ENCODE measurements at regions not wholly inside any gene's neighbourhood (a gene's known extent, or its start where the extent isn't known, plus 50 kb on each side); places are given as distances from the start of the nearest gene placed in this dataset.

DNA sequence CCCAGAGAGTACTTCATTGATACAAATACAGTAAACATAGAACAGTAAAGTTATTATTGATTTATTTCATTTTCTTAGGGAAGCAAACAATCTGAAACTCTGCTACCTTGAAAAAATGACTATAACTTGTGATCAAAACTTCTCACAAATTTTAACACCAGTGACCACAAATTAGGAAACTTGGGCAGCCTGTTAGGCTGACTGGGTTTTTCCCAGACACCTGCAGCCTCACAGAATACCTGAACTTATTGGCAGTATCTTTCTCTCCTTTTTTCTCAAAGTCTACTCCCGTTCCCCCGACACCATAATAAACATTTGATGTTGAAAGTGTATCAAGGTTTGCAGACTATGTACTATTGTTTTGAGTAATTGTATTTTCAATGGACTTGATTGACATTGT lies 360.5 kb downstream of the LMO7 start:
- Histone ChIP-seq H3K27ac (ENCODE audit: low read length) (no peak overlapping the region), H3K9me3 (ENCODE audit: control insufficient read depth in 1 of 2, low read length in 2 of 2) (no peaks in the 10 kb centered on the region), H3K4me3 (ENCODE audit: low read depth in 1 of 2, low read length in 2 of 2) (no peak overlapping the region)

DNA sequence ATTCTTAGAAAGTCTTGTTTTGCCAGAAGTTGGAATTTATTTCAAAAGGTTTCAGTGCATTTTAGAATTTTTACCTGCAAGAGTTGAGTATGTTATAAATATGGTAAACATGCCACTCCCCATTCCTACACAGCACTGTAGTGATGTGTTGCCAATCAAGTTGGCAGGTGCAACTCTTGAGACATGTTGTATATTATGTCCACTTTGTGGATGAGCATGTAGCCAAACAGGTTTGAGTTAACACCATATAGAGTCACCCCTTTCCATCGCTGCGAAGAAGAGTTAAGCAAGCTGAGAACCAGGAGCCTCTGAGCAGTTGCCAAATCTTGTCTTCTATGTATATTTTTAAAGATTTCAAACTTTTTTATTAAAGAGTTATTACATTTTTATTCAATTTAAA lies 359.8 kb downstream of the LMO7 start:
- Histone ChIP-seq H3K27ac (ENCODE audit: low read length) (no peak overlapping the region), H3K36me3 (ENCODE audit: control insufficient read depth in 1 of 2, insufficient read depth in 2 of 2, low read length in 2 of 2) (no peaks in the 10 kb centered on the region), H3K4me1 (ENCODE audit: control insufficient read depth in 1 of 2, insufficient read depth in 2 of 2, low read length in 2 of 2) (no peaks in the 10 kb centered on the region), H3K4me3 (ENCODE audit: low read depth in 1 of 2, low read length in 2 of 2) (no peak overlapping the region), H3K27me3 (ENCODE audit: low read depth, low read length) (no peaks in the 10 kb centered on the region), H3K9me3 (ENCODE audit: control insufficient read depth in 1 of 2, low read length in 2 of 2) (no peaks in the 10 kb centered on the region)

More for the DNA sequence above, 360.5 kb downstream of the LMO7 start:
- no peaks in the 10 kb centered on the region for H3K36me3 ChIP-seq (ENCODE audit: control insufficient read depth in 1 of 2, insufficient read depth in 2 of 2, low read length in 2 of 2)
- no peaks in the 10 kb centered on the region for H3K27me3 ChIP-seq (ENCODE audit: low read depth, low read length)
- H3K4me1 ChIP-seq (ENCODE audit: control insufficient read depth in 1 of 2, insufficient read depth in 2 of 2, low read length in 2 of 2), result no peaks in the 10 kb centered on the region

DNA sequence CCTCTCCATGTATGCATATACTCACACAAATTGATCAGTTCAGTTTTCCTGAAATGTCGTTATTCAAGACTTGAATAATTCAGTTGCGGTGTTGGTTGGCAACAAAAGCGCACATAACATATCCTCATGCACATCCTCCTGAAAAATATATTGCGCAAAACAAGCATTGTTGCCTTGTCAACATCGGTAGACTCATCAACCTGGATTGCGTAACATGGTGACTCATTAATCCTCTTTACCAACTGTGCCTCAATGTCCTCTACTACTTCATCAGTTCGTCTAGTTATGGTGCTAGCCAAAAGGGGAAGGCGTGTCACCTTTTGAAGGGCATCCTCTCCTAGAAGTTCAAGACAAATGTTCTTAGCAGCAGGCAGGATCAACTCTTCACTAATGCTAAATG lies 357.7 kb downstream of the LMO7 start:
- H3K9me3 ChIP-seq (ENCODE audit: control insufficient read depth in 1 of 2, low read length in 2 of 2), result peaks cover 0 to 2% of the 10 kb centered on the region in 2 donors
- H3K27me3 ChIP-seq (ENCODE audit: low read depth, low read length), result no peaks in the 10 kb centered on the region
- H3K36me3 ChIP-seq (ENCODE audit: control insufficient read depth in 1 of 2, insufficient read depth in 2 of 2, low read length in 2 of 2), result no peaks in the 10 kb centered on the region
- no peaks in the 10 kb centered on the region for H3K4me1 ChIP-seq (ENCODE audit: control insufficient read depth in 1 of 2, insufficient read depth in 2 of 2, low read length in 2 of 2)
- no peak overlapping the region for H3K4me3 ChIP-seq (ENCODE audit: low read depth in 1 of 2, low read length in 2 of 2)
- H3K27ac ChIP-seq (ENCODE audit: low read length), result no peak overlapping the region

DNA sequence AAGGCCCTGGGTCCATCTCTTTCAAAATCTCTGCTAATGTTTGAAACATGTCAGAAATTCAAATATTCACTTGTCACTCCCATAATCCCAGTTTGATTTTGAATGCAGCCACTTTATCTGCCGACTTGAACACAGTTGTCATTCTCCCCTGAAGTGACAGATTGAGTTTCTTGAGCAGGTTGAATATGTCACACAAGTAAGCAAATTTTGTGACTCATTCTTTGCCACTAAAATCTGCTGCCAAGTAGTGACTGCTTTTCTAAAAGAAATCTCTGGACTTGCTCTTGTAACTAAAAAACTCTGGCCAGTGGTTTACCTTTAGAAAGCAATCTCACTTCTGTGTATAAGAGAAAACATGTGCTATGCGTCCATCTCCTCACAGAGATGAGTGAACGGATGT lies 357.1 kb downstream of the LMO7 start:
- no peaks in the 10 kb centered on the region for H3K27me3 ChIP-seq (ENCODE audit: low read depth, low read length)
- no peaks in the 10 kb centered on the region for H3K4me1 ChIP-seq (ENCODE audit: control insufficient read depth in 1 of 2, insufficient read depth in 2 of 2, low read length in 2 of 2)
- peaks cover 0 to 2% of the 10 kb centered on the region in 2 donors for H3K9me3 ChIP-seq (ENCODE audit: control insufficient read depth in 1 of 2, low read length in 2 of 2)
- H3K36me3 ChIP-seq (ENCODE audit: control insufficient read depth in 1 of 2, insufficient read depth in 2 of 2, low read length in 2 of 2), result no peaks in the 10 kb centered on the region
- H3K4me3 ChIP-seq (ENCODE audit: low read depth in 1 of 2, low read length in 2 of 2), result no peak overlapping the region
- no peak overlapping the region for H3K27ac ChIP-seq (ENCODE audit: low read length)

DNA sequence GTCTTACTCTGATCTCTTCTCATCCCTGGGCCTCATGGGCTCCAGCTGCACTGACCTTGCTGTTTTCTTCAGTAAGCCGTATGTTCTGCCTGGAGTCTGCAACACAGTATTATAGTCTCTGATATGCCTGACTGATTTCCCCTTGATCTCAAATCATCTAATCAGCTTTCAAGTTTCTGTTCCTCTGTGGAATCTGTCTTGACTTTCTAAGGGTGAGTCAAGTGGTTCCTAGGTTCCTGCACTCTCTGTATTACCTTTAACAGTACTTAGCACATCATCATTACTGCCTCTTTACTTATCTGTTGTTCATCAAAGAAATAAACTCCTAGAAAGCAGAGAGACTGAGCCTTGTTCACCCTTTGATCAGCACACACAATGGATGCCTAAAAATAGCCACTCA lies 350.7 kb downstream of the LMO7 start:
- no peaks in the 10 kb centered on the region for H3K36me3 ChIP-seq (ENCODE audit: control insufficient read depth in 1 of 2, insufficient read depth in 2 of 2, low read length in 2 of 2)
- no peak overlapping the region for H3K27ac ChIP-seq (ENCODE audit: low read length)
- no peaks in the 10 kb centered on the region for H3K27me3 ChIP-seq (ENCODE audit: low read depth, low read length)
- H3K4me3 ChIP-seq (ENCODE audit: low read depth in 1 of 2, low read length in 2 of 2), result no peak overlapping the region
- no peaks in the 10 kb centered on the region for H3K4me1 ChIP-seq (ENCODE audit: control insufficient read depth in 1 of 2, insufficient read depth in 2 of 2, low read length in 2 of 2)
- H3K9me3 ChIP-seq (ENCODE audit: control insufficient read depth in 1 of 2, low read length in 2 of 2), result peaks cover 0 to 2% of the 10 kb centered on the region in 2 donors

DNA sequence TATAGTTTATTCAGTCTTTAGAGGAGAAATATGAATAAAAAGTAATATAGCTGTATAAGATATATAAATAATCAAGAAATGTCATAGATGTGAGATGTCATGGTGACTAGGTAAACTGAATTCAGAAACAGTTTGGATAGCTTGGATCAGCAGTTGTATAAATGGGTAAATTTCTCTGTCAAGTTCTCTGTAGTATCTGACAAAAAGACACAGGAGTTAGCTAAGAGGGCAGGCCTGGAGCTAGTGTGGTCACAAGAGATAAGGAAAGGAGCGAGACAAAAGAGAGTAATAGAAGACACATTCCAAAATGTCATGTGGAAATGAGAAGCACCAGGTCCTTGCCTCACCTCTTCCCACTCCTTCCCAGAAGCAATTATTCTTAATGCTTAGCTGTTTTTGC lies 349.0 kb downstream of the LMO7 start:
- Histone ChIP-seq H3K9me3 (ENCODE audit: control insufficient read depth in 1 of 2, low read length in 2 of 2) (peaks cover 0 to 2% of the 10 kb centered on the region in 2 donors), H3K27ac (ENCODE audit: low read length) (no peak overlapping the region), H3K36me3 (ENCODE audit: control insufficient read depth in 1 of 2, insufficient read depth in 2 of 2, low read length in 2 of 2) (no peaks in the 10 kb centered on the region), H3K4me3 (ENCODE audit: low read depth in 1 of 2, low read length in 2 of 2) (no peak overlapping the region), H3K27me3 (ENCODE audit: low read depth, low read length) (no peaks in the 10 kb centered on the region), H3K4me1 (ENCODE audit: control insufficient read depth in 1 of 2, insufficient read depth in 2 of 2, low read length in 2 of 2) (no peaks in the 10 kb centered on the region)

DNA sequence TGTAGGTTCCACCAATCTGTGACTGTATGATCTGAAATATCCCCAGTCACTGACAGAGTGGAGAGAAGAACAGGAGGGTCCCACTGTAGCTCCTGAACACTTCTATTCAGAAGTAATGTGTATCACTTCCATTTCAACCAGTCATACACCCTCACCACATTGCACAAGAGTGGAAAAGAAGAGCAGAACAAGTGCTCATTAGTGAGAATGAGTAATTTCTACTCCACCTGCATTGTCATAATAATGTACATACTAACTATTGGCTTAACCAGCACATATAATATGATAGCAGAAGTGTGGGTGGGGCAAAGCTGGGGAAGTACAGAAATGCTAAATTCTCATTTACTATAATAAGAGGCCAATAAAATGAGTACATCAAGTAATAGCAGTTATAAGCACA lies 342.7 kb downstream of the LMO7 start:
- Histone ChIP-seq H3K36me3 (ENCODE audit: control insufficient read depth in 1 of 2, insufficient read depth in 2 of 2, low read length in 2 of 2) (no peaks in the 10 kb centered on the region), H3K9me3 (ENCODE audit: control insufficient read depth in 1 of 2, low read length in 2 of 2) (no peaks in the 10 kb centered on the region), H3K4me1 (ENCODE audit: control insufficient read depth in 1 of 2, insufficient read depth in 2 of 2, low read length in 2 of 2) (no peaks in the 10 kb centered on the region), H3K27ac (ENCODE audit: low read length) (no peak overlapping the region), H3K27me3 (ENCODE audit: low read depth, low read length) (no peaks in the 10 kb centered on the region), H3K4me3 (ENCODE audit: low read depth in 1 of 2, low read length in 2 of 2) (no peak overlapping the region)

DNA sequence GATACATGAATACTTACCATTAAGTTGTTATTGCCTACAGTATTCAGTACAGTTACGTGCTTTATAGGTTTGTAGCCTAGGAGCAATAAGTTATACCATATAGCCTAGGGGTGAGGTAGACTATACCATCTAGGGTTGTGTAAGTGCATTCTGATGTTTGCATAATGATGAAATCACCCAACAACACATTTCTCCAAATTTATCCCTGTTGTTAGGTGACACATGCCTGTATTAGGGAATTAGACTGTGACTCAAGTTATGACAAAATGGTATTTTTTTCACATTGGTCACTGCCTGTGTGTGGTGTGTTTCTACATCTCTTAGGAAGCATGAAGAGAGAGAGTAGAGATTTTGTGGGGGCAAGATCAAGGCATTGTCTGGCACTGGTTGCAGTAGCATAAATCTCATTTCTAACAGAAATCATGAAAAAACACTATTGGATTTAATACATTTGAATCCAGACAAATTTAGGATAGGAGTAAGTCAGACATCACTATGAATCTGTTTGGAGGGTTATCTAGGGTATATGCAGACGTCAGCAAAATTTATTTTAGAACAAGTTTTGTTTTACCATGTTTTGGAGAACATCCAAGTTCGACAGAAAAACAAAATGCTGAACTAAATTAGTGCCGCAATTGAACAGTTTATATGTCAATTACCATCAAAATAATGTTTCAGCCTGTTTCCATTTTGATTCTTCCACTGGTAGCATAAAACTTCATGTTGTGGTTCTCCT lies 332.1 kb downstream of the LMO7 start:
- Histone ChIP-seq H3K36me3 (ENCODE audit: control insufficient read depth in 1 of 2, insufficient read depth in 2 of 2, low read length in 2 of 2) (no peaks in the 10 kb centered on the region), H3K9me3 (ENCODE audit: control insufficient read depth in 1 of 2, low read length in 2 of 2) (no peaks in the 10 kb centered on the region), H3K4me1 (ENCODE audit: control insufficient read depth in 1 of 2, insufficient read depth in 2 of 2, low read length in 2 of 2) (no peaks in the 10 kb centered on the region), H3K27me3 (ENCODE audit: low read depth, low read length) (no peaks in the 10 kb centered on the region), H3K4me3 (ENCODE audit: low read depth in 1 of 2, low read length in 2 of 2) (no peak overlapping the region), H3K27ac (ENCODE audit: low read length) (no peak overlapping the region)

DNA sequence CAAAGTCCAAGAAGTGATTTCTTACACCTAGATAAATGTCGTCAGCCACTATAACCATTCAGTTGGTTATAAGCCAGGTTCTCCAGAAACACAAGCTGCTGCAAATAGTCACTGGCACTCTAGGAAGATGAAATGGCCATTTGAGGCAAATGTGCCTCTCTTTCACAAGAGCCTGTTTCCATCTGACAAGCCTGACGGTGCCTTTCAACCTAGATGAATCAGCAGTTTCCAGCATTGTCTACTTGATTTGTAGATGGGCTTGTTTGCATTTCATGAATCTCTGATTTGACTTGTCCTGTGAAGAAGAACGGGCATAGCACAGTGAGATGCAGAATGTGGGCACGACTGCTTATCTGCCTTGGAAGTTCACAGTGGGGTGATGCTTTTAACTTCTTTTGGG lies 327.2 kb downstream of the LMO7 start:
- Histone ChIP-seq H3K4me3 (ENCODE audit: low read depth in 1 of 2, low read length in 2 of 2) (no peak overlapping the region), H3K9me3 (ENCODE audit: control insufficient read depth in 1 of 2, low read length in 2 of 2) (no peaks in the 10 kb centered on the region), H3K4me1 (ENCODE audit: control insufficient read depth in 1 of 2, insufficient read depth in 2 of 2, low read length in 2 of 2) (no peaks in the 10 kb centered on the region), H3K27me3 (ENCODE audit: low read depth, low read length) (no peaks in the 10 kb centered on the region), H3K27ac (ENCODE audit: low read length) (no peak overlapping the region), H3K36me3 (ENCODE audit: control insufficient read depth in 1 of 2, insufficient read depth in 2 of 2, low read length in 2 of 2) (no peaks in the 10 kb centered on the region)

DNA sequence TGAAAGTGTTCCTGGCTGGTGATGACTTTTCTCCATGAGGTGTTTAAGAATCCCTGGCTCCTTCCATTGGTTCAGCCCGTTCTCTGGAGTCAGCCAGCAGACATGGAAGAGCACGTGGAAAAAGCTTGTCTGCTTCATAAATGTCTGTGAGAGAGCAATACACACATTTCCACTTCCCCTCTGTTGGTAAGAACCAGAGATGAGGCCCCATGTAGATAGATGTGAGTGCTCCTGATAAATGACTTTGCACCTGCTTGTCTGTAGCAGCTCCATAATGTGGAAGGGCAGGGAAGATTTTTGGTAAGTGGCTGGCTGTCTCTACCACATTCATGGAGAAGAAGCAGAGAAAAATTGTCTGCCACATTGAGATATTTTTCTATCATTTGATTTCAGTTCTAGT lies 325.8 kb downstream of the LMO7 start:
- H3K9me3 ChIP-seq (ENCODE audit: control insufficient read depth in 1 of 2, low read length in 2 of 2), result no peaks in the 10 kb centered on the region
- H3K27me3 ChIP-seq (ENCODE audit: low read depth, low read length), result no peaks in the 10 kb centered on the region
- no peak overlapping the region for H3K4me3 ChIP-seq (ENCODE audit: low read depth in 1 of 2, low read length in 2 of 2)
- no peaks in the 10 kb centered on the region for H3K4me1 ChIP-seq (ENCODE audit: control insufficient read depth in 1 of 2, insufficient read depth in 2 of 2, low read length in 2 of 2)
- H3K36me3 ChIP-seq (ENCODE audit: control insufficient read depth in 1 of 2, insufficient read depth in 2 of 2, low read length in 2 of 2), result no peaks in the 10 kb centered on the region
- no peak overlapping the region for H3K27ac ChIP-seq (ENCODE audit: low read length)

DNA sequence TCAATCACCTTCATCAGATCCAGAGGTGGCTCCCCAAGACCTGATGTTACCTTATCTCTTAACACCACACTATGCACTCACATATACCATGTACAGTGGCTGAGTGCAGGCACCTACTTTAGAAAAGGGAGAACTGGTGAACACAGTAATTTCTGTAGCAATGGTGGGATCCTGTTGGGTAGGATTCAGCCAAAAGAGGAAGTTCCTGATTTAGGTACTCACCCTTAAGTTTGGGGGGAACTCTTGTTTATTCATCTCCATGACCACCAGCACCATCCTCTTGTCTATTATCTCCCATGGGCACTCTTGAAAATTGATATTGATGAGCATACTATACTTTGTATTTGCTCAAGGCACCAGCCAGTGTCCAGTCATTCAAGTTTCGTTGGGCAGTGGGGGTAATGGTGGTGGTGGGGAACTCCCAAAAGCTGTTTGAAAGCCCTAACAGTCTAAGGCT lies 324.4 kb downstream of the LMO7 start:
- no peaks in the 10 kb centered on the region for H3K27me3 ChIP-seq (ENCODE audit: low read depth, low read length)
- H3K4me3 ChIP-seq (ENCODE audit: low read depth in 1 of 2, low read length in 2 of 2), result no peak overlapping the region
- no peaks in the 10 kb centered on the region for H3K4me1 ChIP-seq (ENCODE audit: control insufficient read depth in 1 of 2, insufficient read depth in 2 of 2, low read length in 2 of 2)
- no peaks in the 10 kb centered on the region for H3K9me3 ChIP-seq (ENCODE audit: control insufficient read depth in 1 of 2, low read length in 2 of 2)
- no peak overlapping the region for H3K27ac ChIP-seq (ENCODE audit: low read length)
- no peaks in the 10 kb centered on the region for H3K36me3 ChIP-seq (ENCODE audit: control insufficient read depth in 1 of 2, insufficient read depth in 2 of 2, low read length in 2 of 2)

DNA sequence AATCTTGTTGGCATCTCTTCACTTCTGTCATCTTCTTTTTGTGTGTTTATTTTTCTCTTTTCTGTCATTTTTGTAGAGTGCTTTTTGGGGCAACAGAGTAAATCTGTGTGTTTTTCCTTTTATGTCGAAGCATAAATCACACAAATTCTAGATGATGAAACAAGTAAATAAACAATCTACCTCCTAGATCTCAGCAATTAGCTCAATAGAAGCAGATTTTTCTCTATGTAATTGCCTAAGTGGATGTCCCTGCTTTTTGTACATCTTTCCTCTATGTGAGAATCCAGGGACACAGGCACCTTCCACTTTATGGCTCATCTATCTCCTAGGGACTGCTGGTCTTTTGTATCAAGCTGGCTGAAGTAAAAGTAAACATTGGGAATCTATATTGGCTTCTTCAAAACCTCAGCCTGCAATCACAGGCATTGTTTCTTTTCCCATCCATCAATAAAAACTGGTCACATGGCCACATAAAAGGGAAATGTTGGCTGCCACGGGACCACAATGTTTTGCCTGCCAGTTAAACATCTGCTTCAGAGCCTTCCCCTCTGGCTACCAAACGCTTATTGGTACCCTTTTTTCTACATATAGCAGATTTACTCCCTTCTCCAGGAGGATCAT lies 323.8 kb downstream of the LMO7 start:
- no peaks in the 10 kb centered on the region for H3K9me3 ChIP-seq (ENCODE audit: control insufficient read depth in 1 of 2, low read length in 2 of 2)
- no peak overlapping the region for H3K4me3 ChIP-seq (ENCODE audit: low read depth in 1 of 2, low read length in 2 of 2)
- no peaks in the 10 kb centered on the region for H3K27me3 ChIP-seq (ENCODE audit: low read depth, low read length)
- H3K27ac ChIP-seq (ENCODE audit: low read length), result no peak overlapping the region
- no peaks in the 10 kb centered on the region for H3K4me1 ChIP-seq (ENCODE audit: control insufficient read depth in 1 of 2, insufficient read depth in 2 of 2, low read length in 2 of 2)
- no peaks in the 10 kb centered on the region for H3K36me3 ChIP-seq (ENCODE audit: control insufficient read depth in 1 of 2, insufficient read depth in 2 of 2, low read length in 2 of 2)

All from muscle layer of duodenum (tissue), 2 donors.